AG09309 (cell line): ENCODE measurements at regions not wholly inside any gene's neighbourhood (a gene's known extent, or its start where the extent isn't known, plus 50 kb on each side); places are given as distances from the start of the nearest gene placed in this dataset.

ENCODE experiments used
- DNase-seq: peaks from one replicate; pipeline ENCODE4 v3.0.0-alpha.2; 2010; ENCODE audit warnings: low read depth
- H3K4me3 ChIP-seq: 2 replicates; pipeline ENCODE4 v1.5.1; 2011; ENCODE audit warnings: mild to moderate bottlenecking, low read depth, low read length, moderate library complexity; ENCODE audit not compliant: control insufficient read depth
- CTCF ChIP-seq: IDR thresholded peaks from 2 replicates; pipeline ENCODE4 v1.5.1; 2011; ENCODE audit warnings: mild to moderate bottlenecking, low read depth, low read length, inconsistent platforms; ENCODE audit not compliant: insufficient read depth, control insufficient read depth; ENCODE audit errors: missing control alignments

GRCh38 chr9:78821126-78821822 is 524.3 kb downstream of the PSAT1 start:
- TF ChIP-seq CTCF: peak; percentile 66
- DNase-seq: no peak
- no peak overlapping the region for H3K4me3 ChIP-seq

- TF ChIP-seq CTCF: no peak
- H3K4me3 ChIP-seq: no peak overlapping the region
- no peak for DNase-seq
Observed at GRCh38 chr9:78826527-78826926, 529.6 kb downstream of the PSAT1 start.

GRCh38 chr9:78828521-78828920 is 531.6 kb downstream of the PSAT1 start:
- TF ChIP-seq CTCF: no peak
- DNase-seq: no peak
- no peak overlapping the region for H3K4me3 ChIP-seq

DNA sequence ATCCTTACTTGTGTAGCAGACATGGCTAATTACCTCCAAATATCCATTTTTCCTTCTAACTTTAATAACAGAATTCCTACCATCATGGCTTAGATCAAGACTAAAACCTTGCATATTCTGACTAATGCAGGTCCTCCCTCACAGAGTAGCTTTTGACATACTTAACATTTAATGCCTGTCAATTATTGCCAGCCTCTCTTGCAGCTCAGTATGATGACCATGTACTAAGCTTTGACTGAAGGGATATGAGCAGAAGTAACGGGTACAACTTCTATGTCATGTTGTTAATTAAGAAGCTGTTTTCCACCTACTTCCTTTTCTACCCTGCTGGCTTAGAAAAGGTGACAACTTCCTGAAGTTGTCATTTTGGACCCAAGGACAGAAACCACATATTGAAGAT is 533.4 kb downstream of the PSAT1 start:
- TF ChIP-seq CTCF: no peak

GRCh38 chr9:78831726-78832125 is 534.8 kb downstream of the PSAT1 start:
- no peak overlapping the region for H3K4me3 ChIP-seq
- no peak for DNase-seq
- TF ChIP-seq CTCF: no peak

More for the DNA sequence above, 533.4 kb downstream of the PSAT1 start:
- no peak for DNase-seq
- H3K4me3 ChIP-seq: no peak overlapping the region

DNA sequence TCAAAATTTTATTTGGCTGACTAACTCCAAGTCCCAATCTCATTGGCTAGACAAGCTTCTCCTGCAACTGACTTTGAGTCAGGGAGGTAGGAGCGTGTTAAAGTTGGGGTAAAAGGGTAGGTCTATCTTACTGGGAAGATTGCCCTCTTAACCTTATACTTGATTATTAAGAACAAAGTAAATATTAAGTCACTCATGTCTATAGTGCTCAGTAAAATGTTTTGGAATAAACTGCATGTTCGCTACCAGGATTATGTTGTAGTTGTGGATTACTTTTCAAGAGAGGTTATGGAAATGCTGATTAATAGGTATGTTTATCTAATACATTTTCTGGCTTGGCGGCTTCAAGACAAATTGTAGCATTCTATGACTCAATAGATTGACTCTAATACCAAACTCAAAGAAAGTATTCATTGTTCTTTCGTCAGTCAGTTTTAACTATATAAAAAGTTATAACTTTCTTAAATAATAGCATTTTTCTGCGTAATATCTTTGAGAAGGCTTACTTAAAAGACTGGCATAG is 539.1 kb downstream of the PSAT1 start:
- no peak for TF ChIP-seq CTCF
- no peak overlapping the region for H3K4me3 ChIP-seq

GRCh38 chr9:78839252-78839651 is 542.3 kb downstream of the PSAT1 start:
- no peak overlapping the region for H3K4me3 ChIP-seq
- no peak for TF ChIP-seq CTCF
- DNase-seq: no peak

More for the DNA sequence above, 539.1 kb downstream of the PSAT1 start:
- DNase-seq: no peak
